Activated effector memory CD4-positive, alpha-beta T cell treated with anti-CD3 and anti-CD28 coated beads, Interleukin-2, amount 50 U/mL, for 16 hours (primary cell): ENCODE measurements at regions not wholly inside any gene's neighbourhood (a gene's known extent, or its start where the extent isn't known, plus 50 kb on each side); places are given as distances from the start of the nearest gene placed in this dataset.
A peak's percentile ranks its signal among the peaks of the same experiment; 100 is the strongest.
"Not testable (repeated sequence)": the region's sequence is repeated elsewhere in the genome, so short reads cannot be mapped to it uniquely, and the experiment has no call there.

Source experiments
- DNase-seq: peaks from one replicate; pipeline ENCODE4 v3.0.0-alpha.2; 2020

DNA sequence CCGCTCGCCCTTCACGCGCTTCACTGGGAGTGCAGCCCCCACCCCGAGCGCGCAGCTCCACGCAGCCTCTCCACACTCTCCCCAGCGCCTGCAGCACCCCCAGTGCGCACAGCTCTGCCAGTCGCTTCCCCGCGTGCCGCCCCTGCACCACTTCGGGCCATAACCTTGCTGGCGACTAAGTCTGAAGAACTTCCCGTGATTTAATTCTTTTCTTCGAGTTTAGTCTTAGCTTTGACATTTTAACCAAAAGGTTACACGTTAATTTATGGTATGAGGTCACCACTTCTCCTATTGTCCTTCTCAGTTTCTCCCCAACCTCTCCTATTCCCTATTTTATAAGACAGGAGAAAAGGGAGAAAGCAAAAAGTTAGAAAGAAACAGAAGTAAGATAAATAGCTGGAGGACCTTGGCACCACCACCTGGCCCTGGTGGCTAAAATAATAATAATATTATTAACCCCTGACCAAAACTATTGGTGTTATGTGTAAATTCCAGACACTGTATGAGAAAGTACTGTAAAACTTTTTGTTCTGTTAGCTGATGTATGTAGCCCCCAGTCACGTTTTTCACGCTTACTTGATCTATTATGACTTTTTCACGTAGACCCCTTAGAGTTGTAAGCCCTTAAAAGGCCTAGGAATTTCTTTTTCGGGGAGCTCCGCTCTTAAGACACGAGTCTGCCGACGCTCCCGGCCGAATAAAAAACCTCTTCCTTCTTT, 129.2 kb downstream of the KBTBD2 start:
- not testable (repeated sequence) for DNase-seq

DNA sequence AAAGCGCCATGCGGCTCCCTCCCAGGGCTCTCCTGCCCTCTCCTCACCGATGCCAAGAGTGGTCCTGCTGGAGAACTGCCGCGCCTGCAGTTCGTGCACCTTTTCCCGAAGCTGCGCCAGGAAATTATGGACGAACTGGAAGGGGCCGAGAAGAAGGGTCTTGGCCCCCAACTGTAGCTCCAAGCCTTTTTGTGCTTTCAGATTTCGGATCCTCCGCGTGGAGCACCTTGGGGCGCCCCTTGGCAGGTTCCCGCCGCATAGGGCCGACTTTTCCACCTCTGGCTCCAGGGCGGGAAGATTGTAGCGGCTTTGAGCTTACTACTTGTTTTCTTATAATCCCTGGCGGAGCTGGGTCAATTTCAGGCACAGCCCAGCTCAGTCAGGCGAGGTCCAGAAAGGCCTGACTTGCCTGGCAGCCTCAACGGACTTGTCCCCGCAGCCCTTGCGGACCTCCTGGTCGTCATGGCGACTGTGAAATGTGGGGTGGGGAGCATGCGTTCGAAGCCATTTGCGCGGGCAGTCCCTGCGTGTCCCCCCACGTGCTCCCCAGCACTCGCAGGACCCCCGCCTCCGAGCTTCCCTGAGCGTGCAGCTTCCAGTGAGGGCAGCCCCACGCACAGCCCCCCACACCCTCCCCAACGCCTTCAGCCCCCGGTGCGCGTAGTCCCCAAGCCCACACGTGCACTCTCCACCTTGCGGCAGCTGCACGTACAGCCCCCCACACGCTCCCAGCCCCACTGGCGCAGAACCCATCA, 129.9 kb downstream of the KBTBD2 start:
- no peak for DNase-seq

- DNase-seq, result not testable (repeated sequence)
Measured at GRCh38 chr7:32760755-32761154, 130.8 kb downstream of the KBTBD2 start.

- DNase-seq, result not testable (repeated sequence)
Measured at GRCh38 chr7:32759859-32760258, 131.7 kb downstream of the KBTBD2 start.

GRCh38 chr7:32753872-32754271, 137.7 kb downstream of the KBTBD2 start:
- DNase-seq, result not testable (repeated sequence)

DNA sequence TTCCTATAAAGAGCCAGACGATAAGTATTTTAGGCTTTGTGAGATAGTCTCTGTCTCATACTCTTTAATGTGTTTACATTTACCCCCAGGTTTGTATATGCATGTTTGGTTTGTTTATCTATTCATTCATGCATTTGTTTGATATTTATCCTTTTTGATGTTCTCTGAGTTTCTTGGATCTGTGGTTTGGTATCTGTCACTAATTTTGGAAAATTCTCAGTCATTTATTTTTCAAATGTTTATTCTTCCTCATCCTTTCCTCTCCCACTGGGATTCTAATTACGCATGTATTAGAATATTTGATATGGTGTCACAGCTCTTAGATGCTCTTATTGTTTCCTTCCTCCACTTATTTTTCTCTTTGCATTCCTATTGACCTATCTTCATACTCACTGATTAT, 143.2 kb downstream of the KBTBD2 start:
- not testable (repeated sequence) for DNase-seq

GRCh38 chr7:32747443-32748148, 144.0 kb downstream of the KBTBD2 start:
- DNase-seq, result not testable (repeated sequence)

- DNase-seq, result not testable (repeated sequence)
Measured at GRCh38 chr7:32741853-32742476, 149.6 kb downstream of the KBTBD2 start.

- DNase-seq, result not testable (repeated sequence)
Measured at GRCh38 chr7:32739749-32740148, 151.8 kb downstream of the KBTBD2 start.

DNA sequence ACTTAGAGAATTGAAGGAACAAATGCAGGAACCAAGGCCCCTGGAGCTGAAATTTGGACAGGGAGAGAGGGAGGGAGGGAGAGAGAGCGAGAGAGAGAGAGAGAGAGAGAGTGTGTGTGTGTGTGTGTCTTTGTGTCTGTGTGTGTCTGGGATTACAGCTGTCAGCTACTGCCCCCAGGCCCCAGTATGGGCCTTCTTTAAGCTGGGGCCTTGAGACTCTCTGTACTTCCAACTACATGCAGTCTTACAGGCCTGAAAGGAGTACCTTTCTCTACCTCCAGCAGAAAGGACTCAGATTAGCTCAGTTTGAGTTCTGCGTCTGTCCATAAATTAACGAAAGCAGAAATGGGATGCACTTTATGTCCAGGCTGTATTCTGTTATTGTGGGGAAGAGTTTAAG, 153.2 kb downstream of the KBTBD2 start:
- not testable (repeated sequence) for DNase-seq

GRCh38 chr7:32732767-32733166, 158.8 kb downstream of the KBTBD2 start:
- DNase-seq, result not testable (repeated sequence)

GRCh38 chr7:32729335-32729675, 162.3 kb downstream of the KBTBD2 start:
- not testable (repeated sequence) for DNase-seq

- DNase-seq, result peak; percentile 80
Measured at GRCh38 chr7:32728412-32729334, 162.9 kb downstream of the KBTBD2 start.

DNA sequence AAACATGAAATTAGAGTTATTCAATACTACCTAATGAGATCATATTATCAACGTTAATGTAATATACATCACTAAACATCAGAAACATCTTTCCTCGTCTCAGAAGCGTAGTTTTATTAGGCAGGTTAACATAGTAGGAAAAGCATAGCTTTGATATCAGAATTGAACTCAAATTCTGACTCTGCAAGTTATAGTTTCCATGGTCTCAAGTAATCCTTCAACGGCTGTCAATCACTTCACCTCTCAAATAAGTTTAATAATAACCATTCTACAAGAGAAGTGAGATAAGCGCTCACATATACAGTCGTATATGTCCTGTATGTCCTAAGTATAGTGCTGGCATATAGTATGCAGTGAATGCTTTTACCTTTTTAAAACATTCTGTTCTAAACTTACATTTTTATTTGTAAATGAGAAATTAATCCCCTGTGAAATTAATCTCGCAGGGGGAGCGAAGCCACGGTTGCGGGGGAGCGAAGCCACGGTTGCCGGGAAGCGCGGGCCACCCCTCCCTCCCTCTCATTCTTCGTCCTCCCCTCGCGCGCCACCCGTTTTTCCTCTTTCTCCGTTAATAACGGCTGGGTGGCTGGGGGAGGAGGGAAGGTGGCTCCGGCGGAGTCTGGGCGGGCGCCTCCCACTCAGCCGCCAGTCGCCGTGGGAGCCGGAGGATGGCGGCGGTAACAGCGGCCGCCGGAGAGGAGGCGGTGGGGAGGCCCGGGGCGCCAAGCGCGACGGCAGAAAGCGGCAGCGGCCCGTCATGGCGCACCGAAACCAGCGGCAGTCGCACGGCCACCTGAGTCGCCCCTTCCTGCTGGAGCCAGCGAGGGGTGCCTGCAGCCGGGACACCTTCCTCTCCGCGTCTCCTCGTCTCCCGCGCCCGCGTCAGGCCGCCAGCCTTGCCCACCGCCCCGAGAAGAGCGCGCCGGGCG, 163.8 kb downstream of the KBTBD2 start:
- DNase-seq, result peak; percentile 80

DNA sequence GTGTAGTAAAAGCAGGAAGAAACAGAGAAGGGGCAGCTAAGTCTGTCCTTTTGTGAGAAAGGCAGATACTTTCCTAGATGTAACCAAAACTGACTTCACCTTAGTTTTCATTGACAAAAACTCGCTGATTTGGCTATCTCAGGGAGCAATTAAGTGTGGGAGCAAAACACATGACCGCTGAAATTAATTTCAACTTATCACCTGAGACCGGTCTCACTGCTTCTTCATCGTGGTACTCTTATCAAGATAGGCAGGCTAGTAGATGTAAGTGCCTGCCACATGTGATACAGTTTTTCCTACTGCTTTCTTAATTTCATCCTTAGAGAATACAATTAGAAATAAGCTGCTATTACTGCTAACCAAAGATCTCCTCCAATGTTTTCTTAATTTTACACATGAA, 168.7 kb downstream of the KBTBD2 start:
- DNase-seq, result not testable (repeated sequence)

DNA sequence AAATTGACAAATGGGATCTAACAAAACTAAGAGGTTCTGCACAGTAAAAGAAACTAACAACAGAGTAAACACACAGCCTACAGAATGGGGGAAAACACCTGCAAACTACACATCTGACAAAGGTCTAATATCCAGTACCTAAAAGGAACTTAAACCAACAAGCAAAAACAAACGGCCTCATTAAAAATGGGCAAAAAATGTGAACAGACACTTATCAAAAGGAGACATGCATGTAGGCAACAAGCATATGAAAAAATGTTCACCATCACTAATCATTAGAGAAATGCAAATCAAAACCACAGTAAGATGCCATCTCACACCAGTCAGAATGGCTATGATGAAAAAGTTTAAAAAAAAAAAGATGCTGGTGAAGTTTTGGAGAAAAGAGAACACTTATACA, 197.4 kb downstream of the KBTBD2 start:
- no peak for DNase-seq

- peak; percentile 63 for DNase-seq
Measured at GRCh38 chr7:32691965-32692815, 196.9 kb downstream of the AVL9 start.

- not testable (repeated sequence) for DNase-seq
Measured at GRCh38 chr7:32688092-32688491, 192.8 kb downstream of the AVL9 start.

DNA sequence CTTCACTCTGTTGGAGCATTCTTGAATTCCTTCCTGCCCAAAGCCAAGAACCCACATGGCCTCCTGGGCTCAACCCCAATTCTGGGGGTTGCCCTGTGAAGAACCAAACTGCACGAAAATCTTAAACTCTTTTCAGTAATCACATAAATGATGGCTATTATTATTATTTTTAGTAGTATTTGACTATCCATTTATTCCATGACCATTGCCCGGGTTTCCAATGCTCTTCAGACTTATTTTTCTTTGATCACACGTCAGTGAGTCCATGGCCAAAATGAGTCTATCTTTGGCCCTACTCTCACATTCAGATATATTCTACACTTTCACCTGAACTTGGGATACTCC, 185.9 kb downstream of the AVL9 start:
- DNase-seq, result no peak
